Fibroblast of skin of scalp (primary cell): ENCODE measurements at regions not wholly inside any gene's neighbourhood (a gene's known extent, or its start where the extent isn't known, plus 50 kb on each side); places are given as distances from the start of the nearest gene placed in this dataset.
A peak's percentile ranks its signal among the peaks of the same experiment; 100 is the strongest.

ENCODE experiments used
- DNase-seq: peaks from one replicate; pipeline ENCODE4 v3.0.0-alpha.2; 2013

GRCh38 chr2:120401275-120402066 is 55.5 kb downstream of the INHBB start:
- no peak for DNase-seq

GRCh38 chr2:120402067-120402433 is 56.1 kb downstream of the INHBB start:
- no peak for DNase-seq

GRCh38 chr2:120402508-120402907 is 56.6 kb downstream of the INHBB start:
- DNase-seq: no peak

- no peak for DNase-seq
These were observed 57.3 kb downstream of the INHBB start for GRCh38 chr2:120403261-120403660.

- DNase-seq: peak; percentile 4
These were observed 57.7 kb downstream of the INHBB start for GRCh38 chr2:120403676-120404075.

GRCh38 chr2:120404274-120404673 is 58.3 kb downstream of the INHBB start:
- no peak for DNase-seq

GRCh38 chr2:120404941-120405758 is 59.2 kb downstream of the INHBB start:
- DNase-seq: no peak

GRCh38 chr2:120405759-120406099 is 59.8 kb downstream of the INHBB start:
- no peak for DNase-seq

- no peak for DNase-seq
These were observed 60.6 kb downstream of the INHBB start for GRCh38 chr2:120406566-120406965.

GRCh38 chr2:120410487-120410886 is 64.6 kb downstream of the INHBB start:
- DNase-seq: no peak

GRCh38 chr2:120415060-120415459 is 69.1 kb downstream of the INHBB start:
- no peak for DNase-seq

- no peak for DNase-seq
These were observed 70.0 kb downstream of the INHBB start for GRCh38 chr2:120415728-120416509.

- no peak for DNase-seq
These were observed 72.3 kb downstream of the INHBB start for GRCh38 chr2:120418174-120418787.

- DNase-seq: no peak
These were observed 73.1 kb downstream of the INHBB start for GRCh38 chr2:120419073-120419472.

GRCh38 chr2:120419955-120420354 is 74.0 kb downstream of the INHBB start:
- no peak for DNase-seq

- no peak for DNase-seq
These were observed 75.3 kb downstream of the INHBB start for GRCh38 chr2:120421126-120421829.

- no peak for DNase-seq
These were observed 75.9 kb downstream of the INHBB start for GRCh38 chr2:120421830-120422175.

GRCh38 chr2:120422465-120423160 is 76.7 kb downstream of the INHBB start:
- DNase-seq: no peak

- no peak for DNase-seq
These were observed 77.4 kb downstream of the INHBB start for GRCh38 chr2:120423167-120423943.

- DNase-seq: no peak
These were observed 78.4 kb downstream of the INHBB start for GRCh38 chr2:120424274-120424796.

- no peak for DNase-seq
These were observed 79.1 kb downstream of the INHBB start for GRCh38 chr2:120425014-120425413.
